IMR-90 (cell line): ENCODE measurements at regions not wholly inside any gene's neighbourhood (a gene's known extent, or its start where the extent isn't known, plus 50 kb on each side); places are given as distances from the start of the nearest gene placed in this dataset.

Experiments used
- ATAC-seq: fragments of 200-7000 bp; cut with Tn5 transposase; 2 replicates; pipeline ENCODE4 v1.9.1; 2020; ENCODE audit warnings: low read depth, mild to moderate bottlenecking, moderate library complexity
- BruUV-seq: library from RNA; stranded (reverse); fragments of 400-500 nt; replicated peaks from 2 replicates; lab custom pipeline; 2021; lab: Mats Ljungman, UMichigan
- CTCF ChIA-PET: fragments of 300-600 bp; formaldehyde crosslinking; extraction: SDS; loops from one replicate; lab custom pipeline; 2021; ENCODE audit warnings: antibody characterized with exemption; lab: Yijun Ruan, JAX
- POLR2A ChIA-PET: fragments of 300-600 bp; sonication (Branson Sonifier 250); formaldehyde crosslinking; loops from one replicate; lab custom pipeline; 2022; ENCODE audit warnings: antibody characterized with exemption; ENCODE audit not compliant: unreplicated experiment; lab: Charles Lee
- DNase-seq: peaks from one replicate; pipeline ENCODE4 v3.0.0; 2013
- H2AFZ ChIP-seq: replicated peaks from 2 replicates; pipeline ENCODE3; 2013; ENCODE audit warnings: low read length, mild to moderate bottlenecking; ENCODE audit not compliant: poor library complexity
- H2AK5ac ChIP-seq: 2 replicates; pipeline ENCODE4 v1.6.1; 2013; ENCODE audit warnings: low read depth, low read length, inconsistent platforms
- H2AK9ac ChIP-seq: replicated peaks from 2 replicates; pipeline ENCODE3; 2013; ENCODE audit warnings: mild to moderate bottlenecking, low read depth, low read length, moderate library complexity; ENCODE audit not compliant: poor library complexity
- H2BK120ac ChIP-seq: 2 replicates; pipeline ENCODE4 v1.6.1; 2013; ENCODE audit warnings: low read depth, low read length, inconsistent platforms
- H2BK15ac ChIP-seq: 3 replicates; pipeline ENCODE4 v1.6.1; 2013; ENCODE audit warnings: low read depth, low read length, inconsistent platforms
- H2BK20ac ChIP-seq: 2 replicates; pipeline ENCODE4 v1.6.1; 2013; ENCODE audit warnings: low read depth, mild to moderate bottlenecking, inconsistent platforms, low read length, moderate library complexity
- H2BK5ac ChIP-seq: 2 replicates; pipeline ENCODE4 v1.6.1; 2013; ENCODE audit warnings: mild to moderate bottlenecking, low read depth, low read length, inconsistent platforms; ENCODE audit not compliant: poor library complexity, severe bottlenecking
- H3K14ac ChIP-seq: replicated peaks from 2 replicates; pipeline ENCODE4 v1.6.1; 2013; ENCODE audit warnings: low read depth, low read length, inconsistent platforms
- H3K18ac ChIP-seq: 2 replicates; pipeline ENCODE4 v1.6.1; 2013; ENCODE audit warnings: low read depth, low read length, control low read depth
- H3K23ac ChIP-seq: 2 replicates; pipeline ENCODE4 v1.6.1; 2013; ENCODE audit warnings: low read depth, low read length, inconsistent platforms
- H3K27ac ChIP-seq: 2 replicates; pipeline ENCODE4 v1.5.1; 2013; ENCODE audit warnings: mild to moderate bottlenecking, control low read depth, low read length; ENCODE audit not compliant: insufficient read depth
- H3K27me3 ChIP-seq: 2 replicates; pipeline ENCODE4 v1.6.1; 2013; ENCODE audit warnings: low read length; ENCODE audit not compliant: control insufficient read depth, insufficient read depth
- H3K36me3 ChIP-seq: 2 replicates; pipeline ENCODE4 v1.6.1; 2013; ENCODE audit warnings: low read length, mixed read lengths; ENCODE audit not compliant: control insufficient read depth, insufficient read depth
- H3K4ac ChIP-seq: 2 replicates; pipeline ENCODE4 v1.6.1; 2013; ENCODE audit warnings: low read depth, low read length, inconsistent platforms
- H3K4me1 ChIP-seq: 2 replicates; pipeline ENCODE4 v1.6.1; 2013; ENCODE audit warnings: low read length, mixed read lengths; ENCODE audit not compliant: control insufficient read depth, insufficient read depth
- H3K4me2 ChIP-seq: 2 replicates; pipeline ENCODE4 v1.6.1; 2013; ENCODE audit warnings: low read depth, mild to moderate bottlenecking, control low read depth, low read length, moderate library complexity
- H3K4me3 ChIP-seq: 2 replicates; pipeline ENCODE4 v1.5.1; 2013; ENCODE audit warnings: low read depth, mild to moderate bottlenecking, control low read depth, low read length, moderate library complexity; ENCODE audit not compliant: insufficient read depth
- H3K56ac ChIP-seq: 2 replicates; pipeline ENCODE4 v1.6.1; 2013; ENCODE audit warnings: low read length, inconsistent platforms; ENCODE audit not compliant: insufficient read depth; ENCODE audit errors: extremely low read depth
- H3K79me1 ChIP-seq, 2 experiments: 2 replicates each; pipeline ENCODE4 v1.6.1; 2013; ENCODE audit warnings: low read length in 2 of 2, inconsistent platforms in 1 of 2, low read depth in 1 of 2
- H3K9ac ChIP-seq: 2 replicates; pipeline ENCODE4 v1.6.1; 2013; ENCODE audit warnings: low read depth, low read length, control low read depth
- H3K9me1 ChIP-seq: 2 replicates; pipeline ENCODE4 v1.6.1; 2013; ENCODE audit warnings: low read length, inconsistent platforms; ENCODE audit not compliant: insufficient read depth
- H3K9me3 ChIP-seq: 2 replicates; pipeline ENCODE4 v1.6.1; 2013; ENCODE audit warnings: low read length; ENCODE audit not compliant: control insufficient read depth, insufficient read depth
- H4K20me1 ChIP-seq: 2 replicates; pipeline ENCODE4 v1.6.1; 2013; ENCODE audit warnings: low read length, inconsistent platforms; ENCODE audit not compliant: insufficient read depth
- H4K5ac ChIP-seq: 2 replicates; pipeline ENCODE4 v1.6.1; 2013; ENCODE audit warnings: mild to moderate bottlenecking, low read depth, low read length, control low read depth
- H4K8ac ChIP-seq, 2 experiments: 2 replicates each; pipeline ENCODE4 v1.6.1; 2013; ENCODE audit warnings: low read depth in 2 of 2, low read length in 2 of 2, control low read depth in 1 of 2, inconsistent platforms in 1 of 2
- H4K91ac ChIP-seq: 2 replicates; pipeline ENCODE4 v1.6.1; 2013; ENCODE audit warnings: low read depth, low read length, inconsistent platforms; ENCODE audit not compliant: insufficient read depth
- BHLHE40 ChIP-seq: fragments of 150-350 bp; IDR thresholded peaks from 2 replicates; pipeline ENCODE4 v1.6.1; 2016; ENCODE audit warnings: mild to moderate bottlenecking, low read depth, low read length
- CEBPB ChIP-seq: IDR thresholded peaks from 2 replicates; pipeline ENCODE4 v1.6.1; 2012; ENCODE audit warnings: low read depth, low read length, improper control_type of control experiment
- CHD1 ChIP-seq: IDR thresholded peaks from 2 replicates; pipeline ENCODE4 v1.6.1; 2012; ENCODE audit warnings: low read depth, low read length, improper control_type of control experiment
- FOS ChIP-seq: fragments of 150-350 bp; IDR thresholded peaks from 2 replicates; pipeline ENCODE4 v1.6.1; 2016; ENCODE audit warnings: low read depth, low read length
- MAFK ChIP-seq: IDR thresholded peaks from 2 replicates; pipeline ENCODE4 v1.6.1; 2012; ENCODE audit warnings: low read depth, low read length, improper control_type of control experiment
- MAZ ChIP-seq: IDR thresholded peaks from 2 replicates; pipeline ENCODE4 v1.6.1; 2012; ENCODE audit warnings: low read depth, mild to moderate bottlenecking, low read length, improper control_type of control experiment, moderate library complexity, borderline replicate concordance
- MXI1 ChIP-seq: IDR thresholded peaks from 2 replicates; pipeline ENCODE4 v1.6.1; 2012; ENCODE audit warnings: low read depth, mild to moderate bottlenecking, low read length, moderate library complexity, borderline replicate concordance
- NFE2L2 ChIP-seq: fragments of 150-350 bp; IDR thresholded peaks from 2 replicates; pipeline ENCODE4 v1.6.1; 2016; ENCODE audit warnings: low read depth, mild to moderate bottlenecking, low read length
- RAD21 ChIP-seq: IDR thresholded peaks from 2 replicates; pipeline ENCODE4 v1.6.1; 2012; ENCODE audit warnings: low read length, improper control_type of control experiment
- RCOR1 ChIP-seq: IDR thresholded peaks from 2 replicates; pipeline ENCODE4 v1.6.1; 2012; ENCODE audit warnings: mild to moderate bottlenecking, low read length, improper control_type of control experiment; ENCODE audit not compliant: insufficient replicate concordance
- SMC3 ChIP-seq: fragments of 150-350 bp; IDR thresholded peaks from 2 replicates; pipeline ENCODE4 v1.6.1; 2016; ENCODE audit warnings: low read depth, mild to moderate bottlenecking, antibody characterized with exemption, low read length, moderate library complexity
- WGBS, 2 experiments: methylation state at CpG; one replicate each; pipeline versions ENCODE4 v1.1.5 to v1.1.7; 2013; ENCODE audit warnings: missing lambda C conversion rate in 2 of 2; ENCODE audit not compliant: insufficient read length in 1 of 2; ENCODE audit errors: extremely low coverage in 2 of 2; 5-methylcytosine and 5-hydroxymethylcytosine counted together
- dilution Hi-C: fragments of 300-500 bp; cut with HindIII; formaldehyde crosslinking; loops from one replicate; pipeline ENCODE4 v1.14.3; 2018; ENCODE audit warnings: low sequenced_read_pairs; ENCODE audit not compliant: unreplicated experiment
- in situ Hi-C: fragments of 300-500 bp; cut with MboI; formaldehyde crosslinking; loops from 3 replicates; pipeline ENCODE4 v1.14.3; 2019; ENCODE audit warnings: low sequenced_read_pairs, inconsistent platforms, mixed read lengths
- intact Hi-C: fragments of 100-400 bp; cut with micrococcal nuclease; formaldehyde crosslinking; loops from 2 replicates; pipeline ENCODE4 v1.10.0; 2022
- TF ChIP-seq, protein P1 (sequence below): fragments of 150-350 bp; IDR thresholded peaks from 2 replicates; pipeline ENCODE4 v1.6.1; 2017; ENCODE audit warnings: mild to moderate bottlenecking, antibody characterized with exemption, low read length, low read depth

DNA sequence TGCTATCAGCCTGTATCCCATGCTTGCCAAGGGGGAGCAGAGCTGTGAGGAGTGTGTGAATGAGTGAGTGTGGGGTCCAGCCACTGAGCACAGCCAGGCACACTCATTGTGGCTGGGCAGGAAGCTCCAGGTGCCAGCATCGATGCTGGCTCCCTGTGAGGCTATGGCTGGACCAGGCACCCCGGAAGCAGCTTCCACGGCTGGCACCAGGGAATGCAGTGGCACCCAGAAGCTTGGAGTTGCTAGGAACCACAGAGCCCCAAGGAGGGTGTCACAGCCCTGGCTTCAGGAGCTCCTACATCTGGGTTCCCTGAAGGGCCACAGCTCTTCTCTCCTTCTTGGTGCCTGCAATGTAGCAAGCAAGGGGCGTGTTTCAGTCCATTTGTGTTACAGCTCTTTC lies 625.9 kb upstream of the RAG2 start:
- H2BK120ac ChIP-seq: no peak overlapping the region
- no TSS peak for BruUV-seq
- H3K4me2 ChIP-seq: no peak overlapping the region
- H4K8ac ChIP-seq: no peak overlapping the region
- H3K14ac ChIP-seq: no peak overlapping the region
- H2BK5ac ChIP-seq: no peak overlapping the region
- H2AK9ac ChIP-seq: no peak overlapping the region
- no peak overlapping the region for H3K23ac ChIP-seq
- DNase-seq: no peak
- intact Hi-C loops (no loop called here), dilution Hi-C loops (no loop called here), in situ Hi-C loops (no loop called here)
- no peaks in the 10 kb centered on the region for H3K79me1 ChIP-seq
- H3K4ac ChIP-seq: no peak overlapping the region
- WGBS, 2 experiments: 86% methylated on average over 1 of the region's 4 CpGs; no CpG with 5 or more reads in 1 of the 2 experiments
- H2AK5ac ChIP-seq: no peak overlapping the region
- no peaks in the 10 kb centered on the region for H3K36me3 ChIP-seq
- H3K27ac ChIP-seq: no peak overlapping the region
- ChIA-PET POLR2A (no interaction called here), CTCF (no interaction called here)
- no peak for ATAC-seq
- H2AFZ ChIP-seq: no peak overlapping the region
- no peak overlapping the region for H3K56ac ChIP-seq
- H2BK15ac ChIP-seq: no peak overlapping the region
- no peaks in the 10 kb centered on the region for H4K20me1 ChIP-seq
- no peak overlapping the region for H2BK20ac ChIP-seq
- peaks cover 28% of the 10 kb centered on the region for H3K9me3 ChIP-seq
- H3K4me1 ChIP-seq: no peaks in the 10 kb centered on the region
- no peaks in the 10 kb centered on the region for H3K27me3 ChIP-seq
- H3K9ac ChIP-seq: no peak overlapping the region
- no peak overlapping the region for H4K91ac ChIP-seq
- TF ChIP-seq FOS: no peak
- no peak for TF ChIP-seq BHLHE40
- TF ChIP-seq MAZ: no peak
- TF ChIP-seq, protein P1, sequence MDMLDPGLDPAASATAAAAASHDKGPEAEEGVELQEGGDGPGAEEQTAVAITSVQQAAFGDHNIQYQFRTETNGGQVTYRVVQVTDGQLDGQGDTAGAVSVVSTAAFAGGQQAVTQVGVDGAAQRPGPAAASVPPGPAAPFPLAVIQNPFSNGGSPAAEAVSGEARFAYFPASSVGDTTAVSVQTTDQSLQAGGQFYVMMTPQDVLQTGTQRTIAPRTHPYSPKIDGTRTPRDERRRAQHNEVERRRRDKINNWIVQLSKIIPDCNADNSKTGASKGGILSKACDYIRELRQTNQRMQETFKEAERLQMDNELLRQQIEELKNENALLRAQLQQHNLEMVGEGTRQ: no peak
- TF ChIP-seq RAD21: no peak
- TF ChIP-seq MAFK: no peak
- no peak for TF ChIP-seq SMC3
- TF ChIP-seq NFE2L2: no peak
- TF ChIP-seq MXI1: no peak
- TF ChIP-seq CEBPB: no peak
- no peak for TF ChIP-seq CHD1
- TF ChIP-seq RCOR1: no peak
- no peak overlapping the region for H4K5ac ChIP-seq
- H3K18ac ChIP-seq: no peak overlapping the region
- H3K4me3 ChIP-seq: no peak overlapping the region
- no peaks in the 10 kb centered on the region for H3K9me1 ChIP-seq
